ENCODE measurements at regions not wholly inside any gene's neighbourhood (a gene's known extent, or its start where the extent isn't known, plus 50 kb on each side); places are given as distances from the start of the nearest gene placed in this dataset.

- BruUV-seq (replicated peaks): no TSS peak
These were observed 143.0 kb downstream of the FGF9 start for GRCh38 chr13:21813844-21814243.

GRCh38 chr13:21814604-21815003 lies 143.7 kb downstream of the FGF9 start:
- BruUV-seq (replicated peaks): no TSS peak
- H3K4me3 ChIP-seq: no peak overlapping the region
- H3K4me1 ChIP-seq (replicated peaks; ENCODE audit: insufficient read depth): no peaks in the 10 kb centered on the region
- no peaks in the 10 kb centered on the region for H3K9me2 ChIP-seq (ENCODE audit: insufficient read depth)
- H3K79me2 ChIP-seq (ENCODE audit: low read depth): no peaks in the 10 kb centered on the region
- CTCF ChIA-PET: no interaction called here
- DNase-seq: no peak
- no peaks in the 10 kb centered on the region for H3F3A ChIP-seq (ENCODE audit: insufficient read depth, low read depth)
- H3K27me3 ChIP-seq (ENCODE audit: insufficient read depth, low read depth): peaks cover 91% of the 10 kb centered on the region
- no peak overlapping the region for H3K27ac ChIP-seq
- H3K9me3 ChIP-seq (ENCODE audit: insufficient read depth, low read depth): no peaks in the 10 kb centered on the region
- H3K4me2 ChIP-seq: no peak overlapping the region
- POLR2A ChIA-PET (ENCODE audit: unreplicated experiment): no interaction called here
- H4K20me1 ChIP-seq (ENCODE audit: insufficient read depth): no peaks in the 10 kb centered on the region
- H3K36me3 ChIP-seq (ENCODE audit: low read depth): no peaks in the 10 kb centered on the region
- TF ChIP-seq CTCF (conservative IDR thresholded peaks at IDR 0.05) (no peak), EZH2 (IDR thresholded peaks at IDR 0.05; ENCODE audit: low read depth) (no peak)
- intact Hi-C loops (cut with micrococcal nuclease; ENCODE audit: unreplicated experiment): no loop called here
- no peak overlapping the region for H2AFZ ChIP-seq

More at GRCh38 chr13:21813844-21814243, 143.0 kb downstream of the FGF9 start:
- Histone ChIP-seq H3K9me2 (ENCODE audit: insufficient read depth) (no peaks in the 10 kb centered on the region), H2AFZ (no peak overlapping the region), H3K4me3 (no peak overlapping the region), H3K79me2 (ENCODE audit: low read depth) (no peaks in the 10 kb centered on the region), H4K20me1 (ENCODE audit: insufficient read depth) (no peaks in the 10 kb centered on the region), H3K4me1 (replicated peaks; ENCODE audit: insufficient read depth) (no peaks in the 10 kb centered on the region), H3K9me3 (ENCODE audit: insufficient read depth, low read depth) (no peaks in the 10 kb centered on the region), H3K4me2 (no peak overlapping the region), H3K36me3 (ENCODE audit: low read depth) (no peaks in the 10 kb centered on the region), H3K27me3 (ENCODE audit: insufficient read depth, low read depth) (peaks cover 83% of the 10 kb centered on the region), H3K27ac (no peak overlapping the region), H3F3A (ENCODE audit: insufficient read depth, low read depth) (no peaks in the 10 kb centered on the region)
- ChIA-PET CTCF (no interaction called here), POLR2A (ENCODE audit: unreplicated experiment) (no interaction called here)
- TF ChIP-seq EZH2 (IDR thresholded peaks at IDR 0.05; ENCODE audit: low read depth) (no peak), CTCF (conservative IDR thresholded peaks at IDR 0.05) (no peak)
- intact Hi-C loops (cut with micrococcal nuclease; ENCODE audit: unreplicated experiment): no loop called here
- no peak for DNase-seq

- Histone ChIP-seq H3F3A (ENCODE audit: insufficient read depth, low read depth) (no peaks in the 10 kb centered on the region), H3K4me3 (no peak overlapping the region), H3K9me3 (ENCODE audit: insufficient read depth, low read depth) (no peaks in the 10 kb centered on the region), H3K36me3 (ENCODE audit: low read depth) (no peaks in the 10 kb centered on the region), H3K9me2 (ENCODE audit: insufficient read depth) (no peaks in the 10 kb centered on the region), H3K4me2 (no peak overlapping the region), H3K4me1 (replicated peaks; ENCODE audit: insufficient read depth) (no peaks in the 10 kb centered on the region), H3K27me3 (ENCODE audit: insufficient read depth, low read depth) (peaks cover 95% of the 10 kb centered on the region), H4K20me1 (ENCODE audit: insufficient read depth) (no peaks in the 10 kb centered on the region), H3K79me2 (ENCODE audit: low read depth) (no peaks in the 10 kb centered on the region), H2AFZ (no peak overlapping the region), H3K27ac (no peak overlapping the region)
- no TSS peak for BruUV-seq (replicated peaks)
- ChIA-PET CTCF (no interaction called here), POLR2A (ENCODE audit: unreplicated experiment) (no interaction called here)
- intact Hi-C loops (cut with micrococcal nuclease; ENCODE audit: unreplicated experiment): no loop called here
- TF ChIP-seq CTCF (conservative IDR thresholded peaks at IDR 0.05) (no peak), EZH2 (IDR thresholded peaks at IDR 0.05; ENCODE audit: low read depth) (no peak)
- no peak for DNase-seq
These were observed 147.0 kb downstream of the FGF9 start for GRCh38 chr13:21817878-21818277.
